H9 (cell line): ENCODE measurements at regions not wholly inside any gene's neighbourhood (a gene's known extent, or its start where the extent isn't known, plus 50 kb on each side); places are given as distances from the start of the nearest gene placed in this dataset.

Source experiments
- DNase-seq: peaks from one replicate; pipeline ENCODE4 v3.0.0-alpha.2; 2017
- H2AFZ ChIP-seq: one replicate; pipeline ENCODE4 v1.6.1; 2013; ENCODE audit warnings: mild to moderate bottlenecking, low read length, control low read depth, moderate library complexity
- H2AK5ac ChIP-seq: 2 replicates; pipeline ENCODE4 v1.6.1; 2013; ENCODE audit warnings: low read length, control low read depth, mixed read lengths; ENCODE audit not compliant: insufficient read length
- H2BK120ac ChIP-seq: one replicate; pipeline ENCODE4 v1.6.1; 2013; ENCODE audit warnings: low read depth, mild to moderate bottlenecking, low read length, control low read depth, inconsistent platforms; ENCODE audit not compliant: poor library complexity, severe bottlenecking
- H2BK12ac ChIP-seq: 2 replicates; pipeline ENCODE4 v1.6.1; 2013; ENCODE audit warnings: low read length, control low read depth, mixed read lengths, low read depth; ENCODE audit not compliant: insufficient read length
- H2BK15ac ChIP-seq: 2 replicates; pipeline ENCODE4 v1.6.1; 2013; ENCODE audit warnings: low read depth, low read length, control low read depth
- H2BK20ac ChIP-seq: one replicate; pipeline ENCODE4 v1.6.1; 2013; ENCODE audit warnings: low read depth, mild to moderate bottlenecking, low read length, control low read depth, inconsistent platforms; ENCODE audit not compliant: poor library complexity, severe bottlenecking
- H2BK5ac ChIP-seq: 2 replicates; pipeline ENCODE4 v1.6.1; 2013; ENCODE audit warnings: low read length, control low read depth, mixed read lengths; ENCODE audit not compliant: insufficient read length
- H3K14ac ChIP-seq: 2 replicates; pipeline ENCODE4 v1.6.1; 2013; ENCODE audit warnings: low read length, control low read depth; ENCODE audit not compliant: insufficient read depth
- H3K18ac ChIP-seq: 2 replicates; pipeline ENCODE4 v1.6.1; 2013; ENCODE audit warnings: low read depth, mild to moderate bottlenecking, mixed read lengths, low read length, control low read depth; ENCODE audit not compliant: insufficient read length
- H3K23ac ChIP-seq: 2 replicates; pipeline ENCODE4 v1.6.1; 2013; ENCODE audit warnings: low read length, control low read depth, mixed read lengths, low read depth; ENCODE audit not compliant: insufficient read length
- H3K23me2 ChIP-seq: 2 replicates; pipeline ENCODE4 v1.6.1; 2013; ENCODE audit warnings: low read depth, mild to moderate bottlenecking, mixed read lengths, low read length, control low read depth; ENCODE audit not compliant: insufficient read length, poor library complexity, severe bottlenecking
- H3K27ac ChIP-seq: 2 replicates; pipeline ENCODE4 v1.5.1; 2013; ENCODE audit warnings: low read length, control low read depth, mixed read lengths, low read depth; ENCODE audit not compliant: insufficient read length
- H3K27me3 ChIP-seq: 2 replicates; pipeline ENCODE4 v1.6.1; 2013; ENCODE audit warnings: low read length, control low read depth, inconsistent platforms; ENCODE audit not compliant: insufficient read depth
- H3K4ac ChIP-seq: 2 replicates; pipeline ENCODE4 v1.6.1; 2013; ENCODE audit warnings: low read depth, mild to moderate bottlenecking, control low read depth, inconsistent platforms, low read length, moderate library complexity
- H3K4me1 ChIP-seq: 2 replicates; pipeline ENCODE4 v1.6.1; 2013; ENCODE audit warnings: low read length, control low read depth, inconsistent platforms; ENCODE audit not compliant: insufficient read depth
- H3K4me2 ChIP-seq: 2 replicates; pipeline ENCODE4 v1.6.1; 2013; ENCODE audit warnings: low read length, control low read depth, mixed read lengths; ENCODE audit not compliant: insufficient read length, insufficient read depth
- H3K56ac ChIP-seq: 2 replicates; pipeline ENCODE4 v1.6.1; 2013; ENCODE audit warnings: low read depth, mild to moderate bottlenecking, mixed read lengths, low read length, control low read depth; ENCODE audit not compliant: insufficient read length
- H3K79me1 ChIP-seq: 2 replicates; pipeline ENCODE4 v1.6.1; 2013; ENCODE audit warnings: low read depth, mild to moderate bottlenecking, moderate library complexity, low read length, control low read depth, inconsistent platforms; ENCODE audit not compliant: insufficient read depth, poor library complexity, severe bottlenecking
- H3K79me2 ChIP-seq: 2 replicates; pipeline ENCODE4 v1.6.1; 2013; ENCODE audit warnings: low read length, control low read depth, inconsistent platforms; ENCODE audit not compliant: insufficient read depth
- H3K9ac ChIP-seq: 2 replicates; pipeline ENCODE4 v1.6.1; 2013; ENCODE audit warnings: low read length, control low read depth, mixed read lengths; ENCODE audit not compliant: insufficient read length; ENCODE audit errors: extremely low read depth
- H3K9me3 ChIP-seq: one replicate; pipeline ENCODE4 v1.6.1; 2013; ENCODE audit warnings: low read depth, low read length, inconsistent platforms; ENCODE audit not compliant: control insufficient read depth
- H3T11ph ChIP-seq: one replicate; pipeline ENCODE4 v1.6.1; 2013; ENCODE audit warnings: mild to moderate bottlenecking, low read length, control low read depth, inconsistent platforms
- H4K20me1 ChIP-seq: one replicate; pipeline ENCODE4 v1.6.1; 2013; ENCODE audit not compliant: control insufficient read depth, insufficient read length, insufficient read depth
- H4K5ac ChIP-seq: 2 replicates; pipeline ENCODE4 v1.6.1; 2013; ENCODE audit warnings: low read depth, mild to moderate bottlenecking, mixed read lengths, low read length, control low read depth; ENCODE audit not compliant: insufficient read length
- H4K8ac ChIP-seq: replicated peaks from 2 replicates; pipeline ENCODE4 v1.6.1; 2013; ENCODE audit warnings: low read length, control low read depth, mixed read lengths, low read depth; ENCODE audit not compliant: insufficient read length
- H4K91ac ChIP-seq: 2 replicates; pipeline ENCODE4 v1.6.1; 2013; ENCODE audit warnings: low read depth, mild to moderate bottlenecking, moderate library complexity, mixed read lengths, low read length, control low read depth; ENCODE audit not compliant: insufficient read length
- H3K27ac Mint-ChIP-seq, 3 experiments: 2 replicates in 2 of 3; 3 replicates in 1 of 3; pipeline ENCODE4 v1.8.0; 2020 to 2021; ENCODE audit warnings: mixed read lengths in 3 of 3, mild to moderate bottlenecking in 1 of 3, moderate library complexity in 1 of 3
- H3K27me3 Mint-ChIP-seq: 2 replicates; pipeline ENCODE4 v1.8.0; 2021; ENCODE audit warnings: low read depth, mild to moderate bottlenecking, moderate library complexity, mixed read lengths
- H3K36me3 Mint-ChIP-seq, 3 experiments: 2 replicates in 2 of 3; 3 replicates in 1 of 3; pipeline ENCODE4 v1.8.0; 2020 to 2021; ENCODE audit warnings: low read depth in 3 of 3, mixed read lengths in 3 of 3; ENCODE audit not compliant: insufficient read depth in 1 of 3
- H3K4me1 Mint-ChIP-seq, 2 experiments: 2 replicates each; pipeline ENCODE4 v1.8.0; 2020; ENCODE audit warnings: mixed read lengths in 2 of 2
- H3K4me3 Mint-ChIP-seq, 2 experiments: 2 replicates in 1 of 2; 3 replicates in 1 of 2; pipeline ENCODE4 v1.8.0; 2020 to 2021; ENCODE audit warnings: mild to moderate bottlenecking in 2 of 2, mixed read lengths in 2 of 2, moderate library complexity in 1 of 2
- H3K9me3 Mint-ChIP-seq, 2 experiments: 2 replicates in 1 of 2; 3 replicates in 1 of 2; pipeline ENCODE4 v1.8.0; 2020; ENCODE audit warnings: mild to moderate bottlenecking in 2 of 2, mixed read lengths in 2 of 2, moderate library complexity in 1 of 2
- CTCF ChIP-seq: fragments of 200-600 bp; sonication (generic); conservative IDR thresholded peaks from 3 replicates; pipeline ENCODE4 v1.8.0; 2021; ENCODE audit warnings: antibody characterized with exemption, mild to moderate bottlenecking
- WGBS: extraction: QIAGEN DNeasy Blood & Tissue Kit; methylation state at CpG from one replicate; pipeline ENCODE4 v1.1.7; 2013; ENCODE audit warnings: missing lambda C conversion rate, low lambda C conversion rate, mixed read lengths; ENCODE audit not compliant: insufficient read length; ENCODE audit errors: extremely low coverage; 5-methylcytosine and 5-hydroxymethylcytosine counted together

DNA sequence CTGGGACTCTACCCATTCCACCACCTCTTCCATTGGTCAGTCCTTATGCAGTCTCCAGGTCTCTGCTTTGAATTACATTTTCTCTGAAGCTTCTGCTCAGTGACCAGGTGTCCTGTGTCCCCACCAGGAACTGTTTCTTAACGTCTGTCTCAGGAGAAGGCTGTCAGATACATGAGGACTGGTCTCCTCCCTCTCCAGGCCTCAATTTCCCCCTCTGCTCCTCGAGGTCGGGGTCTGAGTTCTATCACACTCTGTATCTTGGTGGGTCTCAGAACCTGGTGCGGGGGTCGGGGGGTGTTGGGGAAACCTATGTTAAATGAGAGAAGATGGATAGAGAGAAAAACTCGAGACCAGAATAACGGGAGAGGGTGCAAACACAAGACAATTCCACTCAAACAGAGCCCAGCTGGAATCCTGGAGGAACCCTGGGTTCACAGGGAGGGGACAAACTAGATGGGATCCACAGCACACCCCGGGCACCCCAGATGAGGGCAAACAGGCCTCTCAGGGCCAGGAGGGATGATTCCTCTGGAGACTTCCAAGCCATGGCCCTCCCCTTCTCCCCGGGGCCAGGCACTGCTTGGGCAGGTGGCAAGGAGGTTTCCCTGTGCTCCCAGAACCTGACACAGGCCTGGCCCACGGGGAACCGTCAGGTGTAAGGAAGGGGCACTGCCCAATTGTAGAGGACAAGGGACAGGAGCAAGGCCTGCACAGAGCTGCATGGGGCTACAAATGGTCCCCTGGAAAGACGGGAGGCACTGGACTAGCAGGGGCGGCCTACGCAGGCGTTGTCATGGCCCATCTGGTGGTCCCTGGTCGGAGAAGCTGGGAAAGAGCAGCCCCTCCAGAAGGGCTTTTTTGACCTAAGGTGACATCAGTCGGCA is 313.2 kb upstream of the DIO3 start:
- Histone ChIP-seq H2BK120ac (no peak overlapping the region), H4K91ac (no peak overlapping the region), H3K56ac (no peak overlapping the region), H3K79me2 (no peaks in the 10 kb centered on the region), H2AK5ac (no peak overlapping the region), H3K4me1 (no peaks in the 10 kb centered on the region), H2BK15ac (no peak overlapping the region), H2BK12ac (no peak overlapping the region), H4K5ac (no peak overlapping the region), H3T11ph (no peak overlapping the region), H2BK20ac (no peak overlapping the region), H3K18ac (no peak overlapping the region), H3K23me2 (no peaks in the 10 kb centered on the region), H3K4me2 (no peak overlapping the region), H2AFZ (no peak overlapping the region), H4K20me1 (no peaks in the 10 kb centered on the region), H3K14ac (no peak overlapping the region), H3K9ac (no peak overlapping the region), H2BK5ac (no peak overlapping the region), H3K23ac (no peak overlapping the region), H3K27ac (no peak overlapping the region), H3K4ac (no peak overlapping the region), H4K8ac (no peak overlapping the region), H3K79me1 (no peaks in the 10 kb centered on the region), H3K9me3 (no peaks in the 10 kb centered on the region), H3K27me3 (no peaks in the 10 kb centered on the region)
- no CpG with 5 or more reads among the region's 17 CpGs for WGBS
- DNase-seq, result no peak
- Mint-ChIP-seq H3K4me1 (peaks cover 0 to 4% of the 10 kb centered on the region in 2 experiments; a peak in 2 of 4 replicates), H3K36me3 (no peaks in the 10 kb centered on the region), H3K9me3 (no peaks in the 10 kb centered on the region; a peak in 1 of 5 replicates), H3K27ac (no peak overlapping the region), H3K4me3 (no peak overlapping the region; a peak in 1 of 5 replicates), H3K27me3 (peaks cover 3% of the 10 kb centered on the region)
- no peak for TF ChIP-seq CTCF
